Central memory CD4-positive, alpha-beta T cell (primary cell): ENCODE measurements at regions not wholly inside any gene's neighbourhood (a gene's known extent, or its start where the extent isn't known, plus 50 kb on each side); places are given as distances from the start of the nearest gene placed in this dataset.
"Not testable (repeated sequence)": the region's sequence is repeated elsewhere in the genome, so short reads cannot be mapped to it uniquely, and the experiment has no call there.

Experiments used
- DNase-seq: peaks from one replicate; pipeline ENCODE4 v3.0.0; 2022

DNA sequence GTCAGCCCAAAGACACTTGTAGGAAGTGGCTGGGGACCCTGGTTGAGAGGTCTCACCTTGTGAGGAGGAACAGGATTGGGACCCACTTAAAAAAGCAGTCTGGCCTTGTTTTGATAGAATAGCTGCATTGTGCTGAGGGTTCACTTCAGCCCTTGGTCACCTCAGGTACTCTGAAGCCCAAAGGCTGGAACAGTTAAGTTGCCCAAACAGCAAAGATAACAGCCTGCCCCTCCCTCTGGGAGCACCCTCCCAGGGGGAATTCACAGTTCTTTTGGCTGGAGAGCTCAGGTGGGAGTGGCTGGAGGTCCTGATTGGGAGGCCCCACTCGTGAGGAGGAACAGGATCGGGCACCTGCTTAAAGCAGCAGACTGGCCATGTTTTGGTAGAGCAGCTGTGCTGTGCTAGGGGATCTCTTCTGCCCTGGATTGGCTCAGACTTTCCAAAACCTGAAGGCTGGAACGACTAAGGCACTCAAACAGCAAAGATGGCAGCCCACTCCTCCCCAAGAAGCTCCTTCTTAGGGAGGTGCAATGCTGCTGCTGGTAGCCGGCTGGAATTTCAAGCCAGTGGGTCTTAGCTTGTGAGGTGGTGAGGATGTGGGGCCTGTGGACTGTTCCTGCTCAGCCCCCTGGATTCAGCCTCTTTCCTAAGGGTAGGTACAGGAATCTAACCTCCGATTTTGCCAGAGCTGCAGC is 143.8 kb upstream of the SLC38A2 start:
- no peak for DNase-seq

DNA sequence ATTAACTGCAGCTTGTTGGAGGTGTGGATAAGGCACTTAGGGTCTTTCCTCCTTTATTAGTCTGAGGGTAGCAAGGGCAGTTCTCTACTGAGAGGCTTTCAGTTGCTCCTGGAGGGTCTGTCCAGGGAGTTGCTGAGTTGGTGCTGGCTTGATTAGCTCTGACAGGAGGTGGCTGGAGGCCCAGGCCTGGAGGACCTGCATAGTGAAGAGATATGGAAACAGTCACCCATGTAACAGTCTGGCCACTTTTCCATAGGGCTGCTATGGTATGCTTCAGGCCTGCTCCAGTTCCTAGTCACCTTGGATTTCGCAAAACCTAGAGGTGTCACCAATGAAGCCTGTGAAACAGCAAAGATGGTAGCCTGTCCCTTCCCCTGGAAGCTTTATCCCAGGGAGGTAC is 143.3 kb upstream of the SLC38A2 start:
- no peak for DNase-seq

DNA sequence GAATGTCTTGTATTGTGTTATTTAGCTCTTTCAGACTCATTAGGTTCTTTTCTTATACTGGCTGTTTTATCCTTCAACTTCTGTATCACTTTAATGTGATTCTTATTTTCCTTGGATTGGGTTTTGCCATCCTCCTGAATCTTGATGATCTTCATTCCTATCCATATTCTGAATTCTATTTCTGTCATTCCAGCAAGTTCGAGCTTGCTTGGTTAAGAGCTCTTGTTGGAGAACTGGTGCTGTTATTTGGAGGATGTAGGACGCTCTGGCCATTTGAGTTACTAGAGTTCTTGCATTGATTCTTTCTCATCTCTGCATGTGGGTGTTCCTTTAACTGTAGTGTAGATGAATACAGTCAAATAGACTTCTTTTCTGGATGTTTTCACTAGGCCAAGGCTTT is 142.3 kb upstream of the SLC38A2 start:
- no peak for DNase-seq

DNA sequence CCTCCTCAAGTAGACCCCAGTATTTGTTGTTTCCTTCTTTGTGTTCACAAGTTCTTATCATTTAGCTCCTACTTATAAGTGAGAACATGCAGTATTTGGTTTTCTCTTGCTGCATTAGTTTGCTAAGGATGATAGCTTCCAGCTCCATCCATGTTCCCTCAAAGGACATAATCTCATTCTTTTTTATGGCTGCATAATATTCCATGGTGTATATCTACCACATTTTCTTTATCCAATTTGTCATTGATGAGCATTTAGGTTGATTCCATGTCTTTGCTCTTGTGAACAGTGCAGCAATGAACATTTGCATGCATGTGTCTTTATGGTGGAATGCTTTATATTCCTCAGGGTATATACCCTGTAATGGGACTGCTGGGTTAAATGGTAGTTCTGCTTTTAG is 137.7 kb upstream of the SLC38A2 start:
- DNase-seq: not testable (repeated sequence)

DNA sequence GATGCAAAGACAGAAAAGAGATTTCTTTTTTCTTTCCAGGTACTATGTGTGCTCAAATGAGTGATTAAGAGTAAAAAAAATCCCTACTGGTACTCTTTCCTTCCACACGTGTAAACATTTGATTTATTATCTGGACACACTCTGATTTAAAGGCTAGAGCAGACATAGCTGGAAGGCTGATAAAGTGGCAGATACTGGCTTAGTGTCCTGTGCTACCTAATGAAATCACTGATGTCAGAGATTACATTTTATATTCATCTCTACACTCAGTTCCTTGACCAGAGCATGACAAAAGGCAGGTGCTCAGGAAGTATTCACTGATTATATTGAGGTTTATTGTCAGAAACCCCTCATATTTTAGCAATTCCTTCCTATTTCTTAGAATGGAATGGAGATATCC is 136.6 kb upstream of the SLC38A2 start:
- no peak for DNase-seq

DNA sequence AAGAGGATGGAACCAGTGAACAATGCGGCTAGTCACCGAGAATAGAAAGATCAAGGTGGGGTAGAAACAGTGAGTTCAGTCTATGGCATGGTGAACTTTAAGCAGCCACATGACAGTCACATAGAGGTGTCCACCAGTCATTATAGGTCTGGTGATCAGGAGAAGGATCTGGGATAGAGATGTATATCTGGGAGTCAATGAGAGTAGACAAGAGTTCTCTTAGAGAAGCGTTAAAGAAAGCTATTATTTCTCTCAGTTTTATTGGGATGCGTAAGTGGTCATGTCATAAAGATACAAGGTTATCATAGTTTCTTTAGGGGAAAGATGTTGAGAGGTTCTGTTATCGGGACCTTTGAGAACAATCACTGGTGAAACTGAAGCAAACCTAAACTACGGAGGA is 136.1 kb upstream of the SLC38A2 start:
- DNase-seq: no peak

DNA sequence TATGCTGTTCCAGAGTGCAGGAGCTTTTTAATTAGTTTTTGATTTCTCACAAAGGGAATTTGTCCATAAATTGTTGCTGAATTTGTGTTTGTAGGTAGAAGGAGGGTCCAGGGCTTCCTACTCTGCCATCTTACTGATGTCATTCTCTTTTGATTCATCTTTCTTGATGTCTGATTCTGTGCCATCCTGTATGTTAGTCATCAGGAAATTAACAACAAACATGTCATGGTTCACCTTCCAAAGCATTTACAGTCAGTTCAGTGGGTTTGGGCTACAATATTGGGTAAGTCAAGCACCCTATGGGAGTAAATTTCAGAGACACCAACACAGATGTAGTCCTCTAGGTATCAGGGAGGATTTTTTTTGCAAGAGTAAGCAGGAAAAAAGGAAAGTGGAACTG is 135.2 kb upstream of the SLC38A2 start:
- DNase-seq: no peak

DNA sequence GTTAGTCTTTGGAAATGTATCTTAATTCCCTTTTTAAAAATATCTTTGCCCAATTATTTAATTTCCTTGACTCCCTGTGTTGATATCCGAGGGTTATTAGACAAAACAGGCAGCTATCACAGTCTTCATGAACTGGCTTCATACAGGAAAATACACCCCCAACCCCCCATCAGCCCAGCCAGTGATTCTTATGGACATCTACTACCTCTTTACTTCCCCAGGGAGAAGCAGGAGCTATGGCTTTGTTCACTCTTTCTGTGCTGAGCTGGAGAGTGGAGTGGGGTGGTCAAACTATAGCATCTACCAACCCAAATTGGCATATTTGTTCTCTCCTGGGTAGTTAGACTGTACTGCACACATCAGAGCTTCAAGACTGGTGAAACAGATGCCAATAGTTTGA is 134.4 kb upstream of the SLC38A2 start:
- DNase-seq: no peak

DNA sequence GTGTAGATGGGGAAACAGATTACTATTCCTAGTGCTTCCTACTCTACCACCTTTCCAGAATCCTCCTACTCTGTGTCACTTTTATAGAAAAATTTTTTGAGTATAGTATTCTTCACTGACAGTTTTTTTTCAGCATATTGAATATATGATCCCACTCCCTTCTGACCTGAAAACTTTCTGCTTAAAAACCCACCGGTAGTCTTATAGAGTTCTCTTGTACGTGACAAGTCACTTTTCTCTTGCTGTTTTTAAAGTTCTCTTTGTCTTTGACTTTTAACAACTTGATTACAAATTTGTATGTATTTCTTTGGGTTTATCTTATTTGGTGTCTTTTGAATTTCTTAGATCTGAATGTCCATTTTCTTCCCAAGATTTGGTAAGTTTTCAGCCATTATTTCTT is 133.6 kb upstream of the SLC38A2 start:
- DNase-seq: no peak

DNA sequence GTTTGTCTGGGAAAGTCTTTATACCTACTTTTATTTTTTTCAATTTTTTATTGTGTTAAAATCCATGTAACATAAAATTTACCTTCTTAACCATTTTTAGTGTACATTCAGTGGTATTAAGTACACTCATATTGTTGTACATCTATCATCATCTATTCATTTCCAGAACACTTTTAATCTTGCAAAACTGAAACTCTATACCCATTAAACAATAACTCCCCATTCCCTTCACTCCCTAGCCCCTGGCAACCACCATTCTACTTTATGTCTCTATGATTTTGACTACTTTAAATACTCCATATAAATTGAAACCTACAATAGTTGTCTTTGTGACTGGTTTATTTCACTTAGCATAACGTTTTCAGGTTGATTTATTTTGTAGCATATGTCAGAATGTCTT is 131.9 kb upstream of the SLC38A2 start:
- no peak for DNase-seq

DNA sequence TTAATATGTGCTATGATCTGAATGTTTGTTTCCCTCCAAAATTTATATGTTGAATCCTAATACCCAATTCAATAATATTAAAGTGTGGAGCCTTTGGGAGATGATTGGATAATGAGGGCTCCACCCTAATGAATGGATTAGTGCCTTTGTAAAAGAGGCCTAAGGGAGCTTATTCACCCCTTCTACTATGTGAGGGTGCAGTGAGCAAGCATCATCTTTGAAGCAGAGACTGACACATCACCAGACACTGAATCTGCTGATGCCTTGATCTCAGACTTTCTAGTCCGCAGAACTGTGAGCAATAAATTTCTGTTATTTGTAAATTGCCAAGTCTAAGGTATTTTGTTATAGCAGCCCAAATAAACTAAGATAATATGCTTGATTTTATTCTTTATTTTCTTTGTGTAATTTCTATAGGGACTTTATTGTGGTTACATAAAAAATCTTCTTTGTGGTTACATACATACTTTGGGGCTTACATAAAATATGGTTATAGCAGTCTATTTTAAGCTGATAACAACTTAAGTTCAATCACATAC is 131.1 kb upstream of the SLC38A2 start:
- no peak for DNase-seq

DNA sequence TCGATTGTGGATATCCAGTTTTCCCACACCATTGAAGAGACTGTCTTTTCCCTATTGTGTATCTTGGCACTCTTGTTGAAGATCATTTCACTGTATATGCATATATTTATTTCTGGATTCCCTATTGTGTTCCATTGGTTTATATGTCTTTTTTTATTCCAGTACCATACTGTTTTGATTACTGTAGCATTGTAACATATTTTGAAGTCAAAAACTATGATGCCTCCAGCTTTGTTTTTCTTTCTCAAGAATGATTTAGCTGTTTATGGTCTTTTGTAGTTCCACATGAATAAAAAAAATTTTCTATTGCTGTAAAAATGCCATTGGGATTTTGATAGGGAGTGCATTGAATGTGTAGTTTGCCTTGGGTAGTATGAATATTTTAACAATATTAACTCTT is 128.1 kb upstream of the SLC38A2 start:
- DNase-seq: no peak

DNA sequence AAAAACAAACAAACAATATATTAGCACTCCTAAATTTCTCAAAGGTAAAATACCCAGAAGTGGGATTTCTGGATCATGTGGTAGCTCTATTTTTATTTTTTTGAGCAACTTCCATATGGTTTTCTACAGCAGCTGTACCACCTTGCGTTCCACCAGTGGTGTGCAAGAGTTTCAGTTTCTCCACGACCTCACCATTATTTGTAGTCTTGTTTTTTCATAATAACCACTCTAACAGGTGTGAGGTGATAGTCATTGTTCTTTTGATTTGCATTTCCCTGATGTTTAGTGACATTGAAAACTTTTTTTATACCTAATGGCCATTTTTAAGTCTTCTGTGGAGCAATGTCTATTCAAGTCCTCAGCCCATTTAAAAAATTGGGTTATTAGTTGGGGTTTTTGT is 127.3 kb upstream of the SLC38A2 start:
- DNase-seq: no peak

DNA sequence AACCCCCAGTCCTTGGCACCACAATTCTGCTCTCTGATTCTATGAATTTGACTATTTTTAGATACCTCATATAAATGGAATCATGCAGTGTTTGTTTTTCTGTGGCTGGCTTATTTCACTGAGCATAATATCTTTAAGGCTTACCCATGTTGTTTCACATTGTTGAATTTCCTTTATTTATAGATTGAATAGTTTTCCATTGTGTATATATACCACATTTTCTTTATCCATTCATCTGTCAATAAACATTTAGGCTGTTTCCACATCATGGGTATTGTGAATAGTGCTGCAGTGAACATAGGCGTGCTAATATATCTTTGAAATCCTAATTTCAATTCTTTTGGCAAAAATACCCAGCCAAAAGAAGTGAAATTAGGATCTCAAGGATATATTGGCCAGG is 126.7 kb upstream of the SLC38A2 start:
- no peak for DNase-seq

DNA sequence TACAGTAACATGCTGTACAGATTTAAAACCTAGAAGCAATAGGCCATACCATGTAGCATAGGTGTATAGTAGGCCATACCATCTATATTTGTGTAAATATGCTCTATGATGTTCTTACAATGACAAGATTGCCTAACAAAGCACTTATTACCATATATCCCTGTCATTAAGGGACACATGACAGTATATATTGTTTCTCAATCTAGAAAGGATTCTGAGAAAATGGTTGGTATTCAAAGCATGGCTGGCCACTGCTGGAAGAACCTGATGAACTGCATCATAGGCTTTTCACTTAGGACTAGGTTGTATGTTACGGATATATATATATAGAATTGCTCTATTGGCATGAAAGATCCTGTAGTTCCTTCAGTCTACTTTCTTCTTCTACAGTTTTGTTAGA is 125.2 kb upstream of the SLC38A2 start:
- DNase-seq: no peak

DNA sequence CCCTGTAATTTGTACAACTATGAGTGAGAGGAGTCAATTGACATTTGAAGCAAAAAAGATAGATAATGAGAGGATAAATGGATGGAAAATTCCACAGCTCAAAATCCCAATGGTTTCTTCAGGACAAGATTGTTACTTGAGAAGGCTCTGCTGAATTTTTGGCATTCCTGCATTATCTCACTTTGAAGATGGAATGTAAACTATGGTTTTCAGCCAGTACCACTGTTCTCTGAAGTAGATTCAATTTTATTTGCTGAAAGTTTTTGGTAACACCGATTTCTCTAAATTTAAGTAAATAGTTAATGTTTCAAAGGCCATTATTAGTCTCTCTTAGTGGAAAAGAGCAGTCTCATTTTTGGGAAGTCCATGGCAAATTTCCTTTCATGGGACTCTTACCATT is 121.9 kb upstream of the SLC38A2 start:
- no peak for DNase-seq

DNA sequence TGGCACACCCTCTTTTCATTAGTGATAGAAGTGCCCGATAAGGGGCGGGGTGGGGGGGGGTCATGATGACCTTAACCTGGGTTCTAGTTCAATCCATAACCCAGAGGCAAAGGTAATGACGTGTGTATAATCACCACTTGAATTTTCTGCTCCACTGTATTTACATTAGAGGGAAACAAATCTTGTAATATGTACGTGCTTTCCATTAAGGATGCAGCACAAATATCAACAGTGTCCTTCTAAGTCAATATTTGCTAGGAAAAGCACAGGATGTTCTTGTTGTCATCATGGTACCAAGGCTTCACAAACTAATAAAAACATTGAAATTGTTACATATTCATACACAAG is 121.2 kb upstream of the SLC38A2 start:
- DNase-seq: no peak

DNA sequence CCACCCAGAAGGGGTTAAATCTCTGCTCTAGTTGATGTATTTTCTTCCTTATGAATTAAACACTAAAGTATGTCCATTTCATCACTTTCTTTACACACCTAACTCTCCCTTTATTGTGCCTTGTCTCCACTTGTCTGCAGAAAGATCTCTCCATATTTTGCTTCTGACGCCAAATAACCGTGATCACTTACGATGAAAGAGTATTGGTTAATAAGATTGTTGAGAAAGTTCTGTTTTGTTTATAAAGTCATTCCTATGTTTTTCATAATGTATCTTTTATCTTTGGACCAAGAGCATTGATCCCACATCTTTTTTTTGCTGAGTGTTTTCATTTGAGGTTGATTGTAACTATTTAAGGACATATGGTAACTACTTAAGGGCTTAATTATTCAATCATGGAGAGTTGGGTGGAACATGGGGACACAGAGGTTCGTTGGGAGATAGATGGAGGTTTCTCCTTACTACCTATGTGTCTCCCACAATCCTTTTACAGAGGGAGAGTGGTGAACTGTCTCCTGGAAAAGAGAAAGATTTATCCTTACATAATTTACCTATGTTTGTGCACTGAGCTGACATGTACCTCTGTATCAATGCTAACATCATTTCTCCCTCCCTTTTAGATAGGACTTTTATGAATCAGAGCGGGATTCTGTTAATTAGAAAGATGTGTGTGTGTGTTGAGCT is 120.7 kb upstream of the SLC38A2 start:
- no peak for DNase-seq

DNA sequence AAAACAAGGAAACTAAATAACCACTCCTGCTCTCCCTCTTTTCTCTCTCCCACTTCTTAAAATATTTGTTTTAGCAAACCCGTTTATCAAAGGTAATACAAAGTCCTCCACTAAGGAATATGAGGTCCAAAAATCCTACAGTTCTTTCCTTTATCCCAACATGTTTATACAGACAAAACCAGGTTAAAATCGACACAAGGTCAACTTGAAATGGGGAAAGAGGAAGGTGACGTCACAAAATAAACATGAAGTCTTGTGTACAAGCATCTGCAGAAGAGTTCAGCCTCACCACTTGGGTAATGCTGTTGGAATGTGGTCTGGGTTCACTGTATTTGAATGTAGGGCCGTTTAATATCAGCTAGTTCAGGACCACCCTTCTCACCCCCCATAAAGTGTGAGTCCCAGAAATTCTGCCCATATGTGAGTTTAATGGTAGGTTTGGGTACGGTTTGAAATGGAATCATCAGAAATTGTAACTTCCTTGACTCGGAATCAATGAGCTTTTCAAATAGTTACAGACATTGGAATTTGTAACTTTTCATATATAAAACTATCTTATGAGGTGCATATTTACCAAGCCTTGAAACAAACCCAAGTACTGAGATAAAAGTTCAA is 120.0 kb upstream of the SLC38A2 start:
- no peak for DNase-seq

DNA sequence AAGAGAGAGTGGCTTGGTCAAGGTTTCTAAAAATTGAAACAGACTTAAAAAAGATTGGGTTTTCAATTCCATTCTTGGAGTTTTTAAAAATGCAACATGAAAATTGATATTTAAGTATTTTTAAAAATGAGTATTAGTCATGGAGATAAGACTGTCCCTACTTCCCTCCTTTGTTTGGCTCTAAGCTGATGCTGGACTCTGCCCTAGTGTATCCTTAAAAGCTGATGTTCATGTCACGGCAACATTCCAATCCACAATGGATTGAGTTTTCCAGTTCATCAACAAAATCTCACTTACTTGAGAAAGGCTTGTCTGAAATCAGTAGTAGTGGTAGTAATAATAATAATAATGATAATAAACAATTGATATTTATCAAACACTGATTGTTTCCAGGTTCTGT is 119.0 kb upstream of the SLC38A2 start:
- DNase-seq: no peak

DNA sequence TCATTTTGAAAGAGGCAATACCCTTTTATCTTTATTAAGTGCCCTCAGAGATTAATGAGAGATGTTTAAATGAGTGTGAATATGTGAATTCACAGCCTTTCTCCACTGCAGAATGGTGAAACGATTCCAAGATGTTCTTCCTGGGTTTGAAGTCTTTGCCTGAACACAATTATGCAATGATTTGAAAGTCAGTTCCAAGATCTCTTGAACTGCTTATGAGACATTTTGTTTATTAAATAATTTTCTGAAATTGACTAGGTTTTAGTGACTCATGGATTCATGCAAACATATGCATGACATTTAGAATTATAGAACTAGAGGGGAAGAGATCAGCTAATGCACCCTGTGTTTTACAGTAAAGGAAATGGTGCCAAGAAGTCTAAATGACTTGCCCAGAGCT is 118.1 kb upstream of the SLC38A2 start:
- DNase-seq: no peak

DNA sequence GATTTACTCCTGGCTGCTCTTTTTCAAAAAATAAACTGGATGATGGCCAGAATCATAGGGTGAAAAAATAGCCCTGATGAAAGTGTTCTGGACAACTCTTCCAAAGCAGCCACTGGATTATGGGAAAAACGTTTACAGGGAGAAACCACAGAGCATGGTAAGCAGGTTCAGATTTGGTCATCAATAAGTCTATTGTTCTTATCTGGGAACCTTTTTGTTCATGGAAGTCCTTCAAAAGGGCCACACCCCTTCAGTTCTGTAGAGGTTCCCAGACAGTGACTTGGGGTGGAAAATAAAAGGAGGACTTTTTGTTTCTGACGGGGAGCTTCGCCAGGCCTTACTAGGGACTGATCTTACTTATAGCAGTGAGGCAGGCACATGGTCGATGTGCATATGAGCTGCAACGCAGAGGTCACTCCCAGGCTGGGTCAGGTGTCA is 117.4 kb upstream of the SLC38A2 start:
- no peak for DNase-seq

DNA sequence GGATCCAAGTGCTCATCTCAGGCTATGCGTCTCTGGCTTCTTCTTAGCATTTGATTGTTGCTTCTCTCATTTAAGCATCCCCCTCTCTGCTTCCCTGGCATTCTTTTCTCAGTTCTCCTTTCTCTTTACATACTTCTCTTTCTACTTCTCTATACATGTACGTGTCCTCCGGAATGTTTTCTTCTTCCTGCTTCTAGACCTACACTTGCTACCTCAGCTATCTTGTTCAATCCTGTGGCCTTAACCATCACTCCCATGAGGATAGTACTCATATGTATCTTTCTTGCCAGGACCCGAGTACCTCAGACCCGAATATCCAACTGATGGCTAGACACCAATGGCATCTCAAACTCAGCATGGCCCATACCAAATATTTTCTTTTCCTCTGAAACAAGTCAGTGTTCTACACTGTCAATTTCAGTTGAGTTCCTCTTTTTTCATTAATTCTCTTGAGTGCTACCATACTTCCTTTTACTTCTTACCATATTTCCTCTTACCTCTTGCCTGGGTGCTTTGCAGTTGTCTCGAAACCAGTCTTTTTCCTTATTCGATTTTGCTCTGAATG is 115.1 kb upstream of the SLC38A2 start:
- no peak for DNase-seq

DNA sequence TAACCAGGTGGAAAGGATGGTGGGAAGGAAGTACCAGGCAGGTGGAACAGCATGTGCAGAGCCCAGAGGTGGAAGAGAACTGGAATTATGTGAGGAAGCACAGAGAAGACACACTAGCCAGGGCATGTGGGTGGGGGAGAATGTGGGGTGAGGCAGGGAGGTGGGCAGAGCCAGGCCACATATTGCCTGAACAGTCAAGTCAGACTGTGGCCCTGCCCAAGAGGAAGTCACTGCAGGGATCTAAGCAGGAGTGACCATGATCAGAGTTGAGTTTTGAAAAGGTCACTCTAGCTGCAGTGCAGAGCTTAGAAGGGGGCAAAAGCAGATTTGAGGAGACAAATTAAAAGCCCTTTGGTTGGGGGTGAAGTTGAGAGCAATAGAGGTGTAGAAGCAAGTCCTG is 114.0 kb upstream of the SLC38A2 start:
- DNase-seq: no peak
